Posterior cingulate gyrus (tissue), 11 donors: ENCODE measurements at regions not wholly inside any gene's neighbourhood (a gene's known extent, or its start where the extent isn't known, plus 50 kb on each side); places are given as distances from the start of the nearest gene placed in this dataset.

Source experiments
- DNase-seq, 10 donors: peaks; one replicate each; pipeline versions ENCODE4 v3.0.0 to v3.0.0-alpha.2; 2020 to 2021; ENCODE audit warnings: mixed read lengths in 3 of 10
- intact Hi-C: fragments of 100-400 bp; cut with DNase I; formaldehyde crosslinking; loops from one replicate; pipeline ENCODE4 v1.15.1; 2023

- no peak for DNase-seq
- intact Hi-C loops = no loop called here
Measured at GRCh38 chr2:8310557-8311455, 371.1 kb upstream of the ID2 start.

- no peak for DNase-seq
- intact Hi-C loops = no loop called here
Measured at GRCh38 chr2:8312221-8312620, 369.6 kb upstream of the ID2 start.

DNA sequence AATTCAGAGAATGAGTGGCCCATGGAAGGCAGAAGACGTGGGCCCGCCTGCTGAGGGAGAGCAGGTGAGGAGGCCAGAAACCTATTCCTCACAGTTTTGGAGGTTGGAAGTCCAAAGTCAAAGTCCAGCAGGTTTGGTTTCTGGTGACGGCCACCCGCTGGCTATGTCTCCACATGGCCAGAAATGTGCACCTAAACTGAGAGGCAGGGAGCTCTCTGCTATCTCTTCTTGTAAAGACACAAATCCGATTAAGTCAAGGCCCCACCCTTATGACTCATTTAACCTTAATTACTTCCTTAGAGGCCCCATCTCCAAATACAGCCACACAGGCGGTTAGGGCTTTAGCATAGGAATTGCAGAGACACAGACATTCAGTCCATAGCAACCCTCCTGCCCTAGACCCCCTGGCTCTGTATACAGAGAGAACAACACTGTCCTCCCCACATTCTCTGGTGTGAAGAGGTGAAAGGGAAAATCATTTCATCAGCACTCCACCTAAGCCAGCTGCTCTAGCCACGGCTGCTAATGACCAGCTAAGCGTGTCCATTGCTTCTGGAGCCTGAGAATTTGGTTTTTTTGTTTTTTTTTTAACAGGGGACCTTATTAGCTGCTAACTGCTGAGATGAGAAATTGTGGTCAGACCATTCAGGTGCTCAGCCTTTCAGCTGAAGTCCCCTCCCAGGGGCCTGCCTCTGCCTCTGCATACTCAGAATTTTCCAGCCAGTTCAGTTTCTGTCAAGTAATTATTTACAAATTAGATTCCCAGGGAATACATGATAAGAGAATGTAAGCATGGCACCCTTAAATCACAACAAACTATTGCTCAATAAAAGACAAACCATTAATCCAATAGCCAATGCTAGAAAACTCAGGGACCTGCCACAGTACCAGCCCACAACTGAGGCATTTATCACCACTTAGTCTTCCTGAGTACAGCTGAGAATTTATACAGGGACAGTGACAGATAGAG lies 368.7 kb upstream of the ID2 start:
- DNase-seq = no peak
- intact Hi-C loops = no loop called here

GRCh38 chr2:8314063-8314462 lies 367.8 kb upstream of the ID2 start:
- intact Hi-C loops = no loop called here
- no peak for DNase-seq

DNA sequence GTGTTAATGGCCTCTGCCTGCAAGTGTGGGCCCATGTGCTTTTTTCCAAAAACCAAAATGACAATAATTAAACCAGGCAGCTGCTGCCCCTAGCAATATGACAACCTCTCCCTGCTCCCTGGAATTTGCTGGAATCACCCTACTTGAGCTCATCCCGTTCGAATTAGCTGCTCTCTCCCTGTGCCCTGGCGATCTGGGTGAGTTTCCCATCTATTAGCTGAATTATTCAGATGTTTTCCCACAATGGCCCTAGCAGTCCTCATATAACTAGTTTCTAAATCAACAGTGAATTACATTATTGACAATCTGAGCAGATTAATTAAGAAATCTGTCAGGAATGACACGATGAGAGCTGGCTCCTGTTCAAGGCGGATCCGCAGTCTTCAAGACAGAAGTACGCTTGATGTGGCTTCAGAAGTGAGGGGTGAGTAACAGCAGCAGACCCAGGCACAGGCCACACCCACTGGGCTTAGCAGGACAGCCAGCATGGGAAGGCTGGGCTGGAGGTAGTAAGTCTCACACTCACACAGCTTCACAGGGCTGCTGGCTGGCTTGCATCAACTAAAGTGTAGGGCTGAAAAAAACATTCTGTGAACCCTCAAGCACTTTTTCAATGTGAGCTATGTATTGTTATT lies 366.2 kb upstream of the ID2 start:
- intact Hi-C loops = no loop called here
- DNase-seq = no peak

- DNase-seq = no peak
- intact Hi-C loops = no loop called here
Measured at GRCh38 chr2:8316356-8316755, 365.5 kb upstream of the ID2 start.

GRCh38 chr2:8317418-8317817 lies 364.4 kb upstream of the ID2 start:
- no peak for DNase-seq

GRCh38 chr2:8319219-8319618 lies 362.6 kb upstream of the ID2 start:
- intact Hi-C loops = no loop called here
- no peak for DNase-seq

More at GRCh38 chr2:8317418-8317817, 364.4 kb upstream of the ID2 start:
- intact Hi-C loops = no loop called here

- no peak for DNase-seq
- intact Hi-C loops = no loop called here
Measured at GRCh38 chr2:8320311-8321066, 361.4 kb upstream of the ID2 start.

DNA sequence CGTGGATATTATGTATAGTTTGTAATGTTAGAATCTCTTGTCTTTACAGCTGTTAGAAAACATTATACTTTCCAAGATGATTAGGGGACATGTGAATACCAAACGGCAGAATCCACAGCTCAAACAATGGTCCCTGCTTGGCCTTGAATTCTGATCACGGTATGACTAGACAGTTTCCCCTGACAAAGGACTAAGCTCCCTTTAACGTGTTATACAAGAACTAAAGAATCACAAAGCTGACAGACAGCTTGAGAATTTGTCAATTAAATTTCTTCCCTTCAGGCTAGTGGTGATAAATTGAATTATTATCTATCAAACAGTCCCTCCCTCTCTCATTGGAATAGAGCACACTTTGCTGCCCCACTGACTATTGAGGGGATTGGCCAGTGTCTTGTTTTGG lies 359.2 kb upstream of the ID2 start:
- no peak for DNase-seq

GRCh38 chr2:8324164-8324856 lies 357.5 kb upstream of the ID2 start:
- DNase-seq = no peak
- intact Hi-C loops = no loop called here

More for the DNA sequence above, 359.2 kb upstream of the ID2 start:
- intact Hi-C loops = no loop called here

DNA sequence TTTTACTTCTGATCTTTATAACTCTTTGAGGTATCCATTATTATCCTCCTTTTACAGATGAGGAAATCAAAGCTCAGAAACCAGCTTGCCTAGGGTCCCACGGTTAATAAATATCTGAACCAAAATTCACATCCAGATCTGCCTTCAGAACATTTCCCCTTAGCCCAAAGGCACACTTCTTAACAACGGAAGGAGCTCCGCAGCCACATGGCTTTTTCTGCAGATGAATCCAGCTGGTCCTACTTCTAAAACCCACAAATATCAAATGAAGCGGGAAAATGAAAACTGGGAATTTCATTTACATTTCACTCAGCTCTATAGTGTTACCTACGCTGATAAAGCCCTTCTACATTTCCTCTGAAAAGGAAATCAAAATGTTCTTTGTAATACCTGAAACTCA lies 357.0 kb upstream of the ID2 start:
- intact Hi-C loops = no loop called here
- DNase-seq = no peak

DNA sequence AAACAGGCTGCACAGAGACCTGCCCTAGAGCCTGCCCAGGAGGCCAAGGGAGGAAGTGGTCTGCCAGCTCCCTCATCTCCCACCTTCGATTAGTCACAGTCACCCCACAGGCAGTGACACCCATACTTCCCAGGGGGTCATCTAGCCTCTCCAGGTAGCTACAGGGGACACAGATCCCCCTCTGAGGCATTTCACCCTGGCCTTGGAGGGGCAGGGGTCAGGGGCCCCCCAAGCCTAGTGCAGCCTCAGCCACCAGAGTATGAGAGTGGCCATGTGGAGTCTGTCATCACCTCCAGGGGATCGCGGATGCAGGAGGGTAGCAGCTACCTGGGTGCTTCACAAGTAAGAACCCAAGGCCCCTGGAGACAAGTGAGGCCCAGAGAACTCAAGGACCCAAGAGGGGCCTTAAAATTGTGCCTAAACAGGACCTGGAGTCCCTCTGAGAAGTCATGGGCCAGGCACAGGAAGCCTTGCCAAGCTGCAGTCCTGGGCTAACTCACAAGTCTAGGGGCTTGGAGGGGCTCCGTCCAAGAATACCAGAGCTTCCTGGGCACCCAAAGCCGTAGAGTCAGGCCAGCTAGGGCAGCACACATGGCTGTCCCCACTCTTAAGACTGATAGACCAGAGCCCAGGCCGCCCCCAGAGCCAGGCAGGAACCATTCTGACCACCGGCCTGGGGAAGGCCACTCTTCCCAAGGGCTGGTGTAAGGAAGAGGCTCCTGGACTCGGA lies 354.3 kb upstream of the ID2 start:
- no peak for DNase-seq
- intact Hi-C loops = no loop called here

DNA sequence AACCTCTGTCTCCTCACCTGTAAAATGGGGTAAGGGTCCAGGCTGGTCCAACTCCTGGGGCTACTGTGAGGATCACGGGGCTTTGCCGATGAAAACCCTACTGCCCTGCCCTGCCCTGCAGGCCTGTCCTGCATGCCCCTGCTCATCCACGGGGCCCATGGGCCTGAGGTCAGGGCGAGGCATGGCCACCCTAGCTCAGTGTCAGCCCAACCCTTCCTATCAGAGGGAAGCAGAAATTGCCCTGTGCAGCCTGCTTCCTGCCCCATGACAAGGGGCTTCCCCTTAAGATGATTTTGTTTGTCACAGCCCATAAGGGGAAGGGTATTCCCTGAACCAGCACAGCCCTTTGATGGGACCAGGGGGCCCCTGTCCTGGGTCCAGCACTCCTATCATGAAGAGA lies 353.6 kb upstream of the ID2 start:
- DNase-seq = no peak
- intact Hi-C loops = no loop called here

DNA sequence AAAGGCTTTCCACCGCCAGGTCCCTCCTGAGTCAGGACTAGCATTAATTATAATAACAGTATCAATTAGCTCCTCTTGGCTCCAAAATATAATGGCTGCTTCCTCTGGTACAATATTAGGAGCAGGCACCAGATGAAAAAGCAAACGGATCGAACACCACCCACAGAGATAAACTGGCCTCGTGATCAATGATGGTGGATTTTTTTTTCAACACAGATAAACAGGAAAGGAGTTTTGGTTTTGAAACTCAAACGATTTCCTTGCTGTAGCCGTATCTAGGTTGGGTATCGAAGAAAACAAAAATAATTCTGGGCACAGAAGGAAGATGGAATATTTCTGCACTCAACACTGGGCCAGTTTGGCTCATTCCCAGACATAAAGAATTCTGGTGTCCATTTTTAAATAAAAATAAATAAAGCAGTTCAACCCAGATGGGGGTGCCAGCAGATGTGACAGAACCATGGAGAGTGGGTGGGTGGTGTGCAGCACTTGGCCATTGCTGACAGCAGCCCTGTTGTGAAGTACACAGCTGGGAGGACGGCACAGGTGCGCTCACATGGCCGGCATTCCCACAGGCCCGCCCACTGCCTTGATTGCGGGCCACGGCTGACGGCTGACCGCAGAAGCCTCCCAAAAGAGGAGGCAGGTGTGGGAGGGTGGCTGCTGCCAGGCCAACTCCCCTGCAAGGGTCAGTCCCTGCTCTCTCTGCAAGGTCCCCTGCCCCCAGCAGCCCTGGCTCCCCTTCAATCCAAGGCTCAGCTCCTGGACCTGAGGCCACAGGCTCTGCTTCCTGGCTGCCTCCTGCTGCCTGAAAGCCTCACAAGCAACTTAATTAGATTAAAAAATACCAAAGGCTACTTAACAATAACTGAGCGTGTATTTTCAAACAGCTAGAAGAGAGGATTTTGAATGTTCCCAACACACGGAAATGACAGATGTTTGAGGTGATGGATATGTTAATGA lies 351.9 kb upstream of the ID2 start:
- intact Hi-C loops = no loop called here
- peak in 1 of 10 donors; percentile 68 for DNase-seq

GRCh38 chr2:8331068-8331467 lies 350.8 kb upstream of the ID2 start:
- no peak for DNase-seq
- intact Hi-C loops = no loop called here

- intact Hi-C loops = no loop called here
Measured at GRCh38 chr2:8332646-8333045, 349.2 kb upstream of the ID2 start.

More at GRCh38 chr2:8332646-8333045, 349.2 kb upstream of the ID2 start:
- DNase-seq = no peak
